Mesenchymal stem cell (in vitro differentiated cells and primary cell): ENCODE measurements at regions not wholly inside any gene's neighbourhood (a gene's known extent, or its start where the extent isn't known, plus 50 kb on each side); places are given as distances from the start of the nearest gene placed in this dataset.
A peak's percentile ranks its signal among the peaks of the same experiment; 100 is the strongest.

ENCODE experiments used
- DNase-seq: peaks from one replicate; pipeline ENCODE4 v3.0.0-alpha.2; 2013
- H2AFZ ChIP-seq: one replicate; pipeline ENCODE4 v1.6.1; 2013; ENCODE audit warnings: low read depth, mild to moderate bottlenecking, control low read depth, inconsistent platforms, low read length, moderate library complexity
- H2AK5ac ChIP-seq: 2 replicates; pipeline ENCODE4 v1.6.1; 2013; ENCODE audit warnings: low read length, moderate library complexity, mild to moderate bottlenecking, inconsistent platforms; ENCODE audit not compliant: severe bottlenecking
- H2BK120ac ChIP-seq: one replicate; pipeline ENCODE4 v1.6.1; 2013; ENCODE audit warnings: low read depth, mild to moderate bottlenecking, inconsistent platforms, low read length, moderate library complexity
- H2BK12ac ChIP-seq, 2 experiments: one replicate each; pipeline ENCODE4 v1.6.1; 2013; ENCODE audit warnings: inconsistent platforms in 2 of 2, low read length in 2 of 2, mild to moderate bottlenecking in 2 of 2, moderate library complexity in 2 of 2, control low read depth in 1 of 2
- H2BK15ac ChIP-seq: one replicate; pipeline ENCODE4 v1.6.1; 2013; ENCODE audit warnings: mild to moderate bottlenecking, low read depth, inconsistent platforms; ENCODE audit not compliant: poor library complexity, severe bottlenecking
- H2BK5ac ChIP-seq: 2 replicates; pipeline ENCODE4 v1.6.1; 2013; ENCODE audit warnings: low read depth, mild to moderate bottlenecking, low read length, control low read depth, inconsistent platforms; ENCODE audit not compliant: poor library complexity, severe bottlenecking
- H3K14ac ChIP-seq, 2 experiments: one replicate each; pipeline ENCODE4 v1.6.1; 2013; ENCODE audit warnings: inconsistent platforms in 2 of 2, low read length in 2 of 2, control low read depth in 1 of 2, mild to moderate bottlenecking in 1 of 2, moderate library complexity in 1 of 2
- H3K18ac ChIP-seq, 2 experiments: one replicate each; pipeline ENCODE4 v1.6.1; 2013; ENCODE audit warnings: inconsistent platforms in 2 of 2, low read length in 2 of 2, control low read depth in 1 of 2, low read depth in 1 of 2, mild to moderate bottlenecking in 1 of 2
- H3K23ac ChIP-seq, 2 experiments: one replicate each; pipeline ENCODE4 v1.6.1; 2013; ENCODE audit warnings: inconsistent platforms in 2 of 2, low read length in 2 of 2, mild to moderate bottlenecking in 2 of 2, moderate library complexity in 2 of 2, control low read depth in 1 of 2
- H3K27ac ChIP-seq: 2 replicates; pipeline ENCODE4 v1.5.1; 2013; ENCODE audit warnings: mild to moderate bottlenecking, moderate library complexity, low read length, control low read depth, inconsistent platforms; ENCODE audit not compliant: poor library complexity, severe bottlenecking
- H3K27me3 ChIP-seq, 2 experiments: 2 replicates each; pipeline versions ENCODE4 v1.6.1 to v1.7.0; 2013; ENCODE audit warnings: low read length in 2 of 2, mild to moderate bottlenecking in 2 of 2, moderate library complexity in 2 of 2, control low read depth in 1 of 2, inconsistent platforms in 1 of 2; ENCODE audit not compliant: control insufficient read depth in 1 of 2, insufficient read depth in 1 of 2
- H3K36me3 ChIP-seq, 2 experiments: 2 replicates each; pipeline versions ENCODE4 v1.6.1 to v1.7.0; 2013; ENCODE audit warnings: low read length in 2 of 2, control low read depth in 1 of 2, inconsistent platforms in 1 of 2, low read depth in 1 of 2, mild to moderate bottlenecking in 1 of 2; ENCODE audit not compliant: insufficient read depth in 2 of 2, control insufficient read depth in 1 of 2
- H3K4ac ChIP-seq, 2 experiments: one replicate each; pipeline ENCODE4 v1.6.1; 2013; ENCODE audit warnings: inconsistent platforms in 2 of 2, low read length in 2 of 2, mild to moderate bottlenecking in 2 of 2, moderate library complexity in 2 of 2, control low read depth in 1 of 2, low read depth in 1 of 2
- H3K4me1 ChIP-seq: 2 replicates; pipeline ENCODE4 v1.6.1; 2013; ENCODE audit warnings: low read depth, low read length, control low read depth; ENCODE audit not compliant: control insufficient read depth, insufficient read depth
- H3K4me2 ChIP-seq: 2 replicates; pipeline ENCODE4 v1.6.1; 2013; ENCODE audit warnings: low read length, mild to moderate bottlenecking, inconsistent platforms; ENCODE audit not compliant: poor library complexity, severe bottlenecking
- H3K4me3 ChIP-seq, 2 experiments: 2 replicates each; pipeline versions ENCODE4 v1.5.1 to v1.7.0; 2013; ENCODE audit warnings: low read length in 2 of 2, mild to moderate bottlenecking in 2 of 2, control low read depth in 1 of 2, low read depth in 1 of 2; ENCODE audit not compliant: insufficient read depth in 1 of 2
- H3K79me1 ChIP-seq: replicated peaks from 2 replicates; pipeline ENCODE4 v1.6.1; 2013; ENCODE audit warnings: mild to moderate bottlenecking, control low read depth, low read length, inconsistent platforms; ENCODE audit not compliant: poor library complexity, severe bottlenecking
- H3K9ac ChIP-seq: 2 replicates; pipeline ENCODE4 v1.7.0; 2013; ENCODE audit warnings: mild to moderate bottlenecking, low read length, moderate library complexity
- H3K9me3 ChIP-seq: 2 replicates; pipeline ENCODE4 v1.7.0; 2013; ENCODE audit warnings: mild to moderate bottlenecking, low read length; ENCODE audit not compliant: control insufficient read depth
- H4K8ac ChIP-seq: one replicate; pipeline ENCODE4 v1.6.1; 2013; ENCODE audit warnings: inconsistent platforms, mild to moderate bottlenecking, low read length, moderate library complexity
- H4K91ac ChIP-seq: one replicate; pipeline ENCODE4 v1.6.1; 2013; ENCODE audit warnings: mild to moderate bottlenecking, low read length, inconsistent platforms
- WGBS: methylation state at CpG from one replicate; pipeline ENCODE4 v1.1.7; 2013; ENCODE audit warnings: mixed read lengths; 5-methylcytosine and 5-hydroxymethylcytosine counted together

- Histone ChIP-seq H3K27ac (no peak overlapping the region), H3K23ac (no peak overlapping the region), H4K91ac (no peak overlapping the region), H4K8ac (no peak overlapping the region), H3K4me3 (peak overlapping the region in 1 of 2 experiments; percentile 33), H2BK12ac (no peak overlapping the region), H3K9me3 (peaks cover 6% of the 10 kb centered on the region), H3K9ac (no peak overlapping the region), H3K79me1 (no peaks in the 10 kb centered on the region), H2AFZ (no peak overlapping the region), H3K36me3 (no peaks in the 10 kb centered on the region), H3K14ac (no peak overlapping the region), H2BK15ac (no peak overlapping the region), H3K4me1 (no peaks in the 10 kb centered on the region), H2AK5ac (no peak overlapping the region), H2BK120ac (no peak overlapping the region), H3K18ac (no peak overlapping the region), H2BK5ac (no peak overlapping the region), H3K4me2 (no peak overlapping the region), H3K27me3 (no peaks in the 10 kb centered on the region), H3K4ac (no peak overlapping the region)
- no peak for DNase-seq
- WGBS: 91% methylated on average over 7 of the region's 9 CpGs
Measured at GRCh38 chr5:3234566-3234965, 361.1 kb upstream of the IRX1 start.

GRCh38 chr5:3230941-3231340 is 364.7 kb upstream of the IRX1 start:
- Histone ChIP-seq H3K18ac (no peak overlapping the region), H3K9me3 (peaks cover 3% of the 10 kb centered on the region), H2BK120ac (no peak overlapping the region), H3K9ac (no peak overlapping the region), H2AFZ (no peak overlapping the region), H2AK5ac (no peak overlapping the region), H3K4ac (no peak overlapping the region), H3K14ac (no peak overlapping the region), H3K4me2 (no peak overlapping the region), H3K4me3 (no peak overlapping the region), H3K4me1 (no peaks in the 10 kb centered on the region), H3K23ac (no peak overlapping the region), H3K27ac (no peak overlapping the region), H2BK5ac (no peak overlapping the region), H3K27me3 (no peaks in the 10 kb centered on the region), H3K36me3 (no peaks in the 10 kb centered on the region), H2BK15ac (no peak overlapping the region), H2BK12ac (no peak overlapping the region), H4K8ac (peak overlapping the region; percentile 2), H4K91ac (no peak overlapping the region), H3K79me1 (no peaks in the 10 kb centered on the region)
- no peak for DNase-seq
- 82% methylated on average over 10 of the region's 10 CpGs for WGBS

GRCh38 chr5:3230254-3230653 is 365.4 kb upstream of the IRX1 start:
- no peak for DNase-seq
- H4K8ac ChIP-seq: no peak overlapping the region

GRCh38 chr5:3226196-3226920 is 369.3 kb upstream of the IRX1 start:
- WGBS: 71% methylated on average over 6 of the region's 12 CpGs
- Histone ChIP-seq H3K23ac (no peak overlapping the region), H2BK12ac (no peak overlapping the region), H3K14ac (no peak overlapping the region), H3K27me3 (no peaks in the 10 kb centered on the region), H3K4me1 (no peaks in the 10 kb centered on the region), H3K4ac (no peak overlapping the region), H2BK5ac (no peak overlapping the region), H3K9ac (no peak overlapping the region), H2BK15ac (no peak overlapping the region), H3K4me3 (no peak overlapping the region), H4K91ac (no peak overlapping the region), H3K18ac (no peak overlapping the region), H3K36me3 (no peaks in the 10 kb centered on the region), H2BK120ac (no peak overlapping the region), H4K8ac (no peak overlapping the region), H3K4me2 (no peak overlapping the region), H2AK5ac (no peak overlapping the region), H3K27ac (no peak overlapping the region), H3K79me1 (no peaks in the 10 kb centered on the region), H2AFZ (no peak overlapping the region), H3K9me3 (peaks cover 5% of the 10 kb centered on the region)
- DNase-seq: no peak

More at GRCh38 chr5:3230254-3230653, 365.4 kb upstream of the IRX1 start:
- H3K4me3 ChIP-seq: no peak overlapping the region
- no peaks in the 10 kb centered on the region for H3K27me3 ChIP-seq
- H3K18ac ChIP-seq: no peak overlapping the region
- no peak overlapping the region for H2BK120ac ChIP-seq
- no peak overlapping the region for H3K23ac ChIP-seq
- no peak overlapping the region for H4K91ac ChIP-seq
- no peak overlapping the region for H3K4me2 ChIP-seq
- H3K4ac ChIP-seq: no peak overlapping the region
- H2AK5ac ChIP-seq: no peak overlapping the region
- H3K4me1 ChIP-seq: no peaks in the 10 kb centered on the region
- H3K9me3 ChIP-seq: peaks cover 4% of the 10 kb centered on the region
- no peak overlapping the region for H3K9ac ChIP-seq
- H3K14ac ChIP-seq: no peak overlapping the region
- H2BK15ac ChIP-seq: no peak overlapping the region
- no peaks in the 10 kb centered on the region for H3K79me1 ChIP-seq
- H2BK12ac ChIP-seq: no peak overlapping the region
- no peak overlapping the region for H2BK5ac ChIP-seq
- no peak overlapping the region for H3K27ac ChIP-seq
- WGBS: 77% methylated on average over 5 of the region's 5 CpGs
- no peak overlapping the region for H2AFZ ChIP-seq
- H3K36me3 ChIP-seq: no peaks in the 10 kb centered on the region
